Neuronal stem cell (in vitro differentiated cells): ENCODE measurements at regions not wholly inside any gene's neighbourhood (a gene's known extent, or its start where the extent isn't known, plus 50 kb on each side); places are given as distances from the start of the nearest gene placed in this dataset.

Source experiments
- DNase-seq: peaks from one replicate; pipeline ENCODE4 v3.0.0-alpha.2; 2013; ENCODE audit warnings: low spot score
- H2AFZ ChIP-seq: one replicate; pipeline ENCODE4 v1.6.1; 2013; ENCODE audit warnings: mild to moderate bottlenecking, low read length, inconsistent platforms
- H2AK5ac ChIP-seq: 2 replicates; pipeline ENCODE4 v1.6.1; 2013; ENCODE audit warnings: low read depth, mild to moderate bottlenecking, inconsistent platforms, low read length, moderate library complexity, mixed read lengths
- H2BK120ac ChIP-seq: 2 replicates; pipeline ENCODE4 v1.6.1; 2013; ENCODE audit warnings: low read depth, mild to moderate bottlenecking, inconsistent platforms, low read length, moderate library complexity, mixed read lengths
- H2BK12ac ChIP-seq: one replicate; pipeline ENCODE4 v1.6.1; 2013; ENCODE audit warnings: low read length, inconsistent platforms
- H2BK15ac ChIP-seq: 2 replicates; pipeline ENCODE4 v1.6.1; 2013; ENCODE audit warnings: mild to moderate bottlenecking, low read length, inconsistent platforms, mixed read lengths
- H2BK5ac ChIP-seq: one replicate; pipeline ENCODE4 v1.6.1; 2013; ENCODE audit warnings: inconsistent platforms, mild to moderate bottlenecking, low read length, moderate library complexity
- H3K14ac ChIP-seq: one replicate; pipeline ENCODE4 v1.6.1; 2013; ENCODE audit warnings: low read length, inconsistent platforms
- H3K18ac ChIP-seq: 2 replicates; pipeline ENCODE4 v1.6.1; 2013; ENCODE audit warnings: low read length, inconsistent platforms
- H3K23ac ChIP-seq: 2 replicates; pipeline ENCODE4 v1.6.1; 2013; ENCODE audit warnings: low read depth, mild to moderate bottlenecking, mixed read lengths, low read length, inconsistent platforms; ENCODE audit not compliant: poor library complexity
- H3K27ac ChIP-seq: replicated peaks from 3 replicates; pipeline ENCODE4 v1.5.1; 2013; ENCODE audit warnings: low read length, inconsistent platforms
- H3K27me3 ChIP-seq, 3 experiments: 2 replicates each; pipeline ENCODE4 v1.6.1; 2013; ENCODE audit warnings: low read length in 3 of 3, mild to moderate bottlenecking in 2 of 3, inconsistent platforms in 1 of 3, low read depth in 1 of 3, mixed read lengths in 1 of 3, moderate library complexity in 1 of 3; ENCODE audit not compliant: control insufficient read depth in 3 of 3, insufficient read depth in 3 of 3
- H3K36me3 ChIP-seq, 2 donors: replicated peaks in 1 of 2; 2 replicates each; pipeline ENCODE4 v1.6.1; 2013; ENCODE audit warnings: low read length in 2 of 2; ENCODE audit not compliant: control insufficient read depth in 2 of 2, insufficient read depth in 2 of 2
- H3K4ac ChIP-seq: 2 replicates; pipeline ENCODE4 v1.6.1; 2013; ENCODE audit warnings: inconsistent platforms, mild to moderate bottlenecking, low read length, moderate library complexity
- H3K4me1 ChIP-seq, 2 donors: 1 replicate in 1 of 2; 2 replicates in 1 of 2; pipeline ENCODE4 v1.6.1; 2013; ENCODE audit warnings: low read length in 2 of 2, low read depth in 1 of 2; ENCODE audit not compliant: control insufficient read depth in 2 of 2, insufficient read depth in 1 of 2
- H3K4me2 ChIP-seq: one replicate; pipeline ENCODE4 v1.6.1; 2013; ENCODE audit warnings: mild to moderate bottlenecking, low read length, inconsistent platforms; ENCODE audit not compliant: insufficient read depth, poor library complexity, severe bottlenecking
- H3K4me3 ChIP-seq, 2 donors: 2 replicates each; pipeline ENCODE4 v1.5.1; 2013; ENCODE audit warnings: low read length in 2 of 2, mild to moderate bottlenecking in 2 of 2, inconsistent platforms in 1 of 2, moderate library complexity in 1 of 2
- H3K79me1 ChIP-seq: one replicate; pipeline ENCODE4 v1.6.1; 2013; ENCODE audit warnings: low read depth, mild to moderate bottlenecking, inconsistent platforms, low read length, moderate library complexity
- H3K9ac ChIP-seq: one replicate; pipeline ENCODE4 v1.6.1; 2013; ENCODE audit warnings: mild to moderate bottlenecking, low read depth, low read length, inconsistent platforms; ENCODE audit not compliant: poor library complexity
- H3K9me3 ChIP-seq, 2 donors: replicated peaks in 1 of 2; 2 replicates each; pipeline versions ENCODE3 to v1.6.1; 2013; ENCODE audit warnings: low read length in 2 of 2, mild to moderate bottlenecking in 2 of 2, inconsistent platforms in 1 of 2, low read depth in 1 of 2, mixed read lengths in 1 of 2, moderate library complexity in 1 of 2; ENCODE audit not compliant: control insufficient read depth in 2 of 2, insufficient read depth in 1 of 2
- H4K8ac ChIP-seq: one replicate; pipeline ENCODE4 v1.6.1; 2013; ENCODE audit warnings: low read depth, mild to moderate bottlenecking, inconsistent platforms, low read length, moderate library complexity
- H4K91ac ChIP-seq: one replicate; pipeline ENCODE4 v1.6.1; 2013; ENCODE audit warnings: low read length, low read depth, mild to moderate bottlenecking, inconsistent platforms; ENCODE audit not compliant: poor library complexity
- WGBS, 2 donors: extraction: QIAGEN DNeasy Blood & Tissue Kit; methylation state at CpG; one replicate each; pipeline ENCODE4 v1.1.7; 2013; ENCODE audit warnings: missing lambda C conversion rate in 2 of 2, mixed read lengths in 1 of 2; ENCODE audit not compliant: insufficient read length in 2 of 2, insufficient replicate concordance in 1 of 2; ENCODE audit errors: extremely low coverage in 2 of 2; 5-methylcytosine and 5-hydroxymethylcytosine counted together

DNA sequence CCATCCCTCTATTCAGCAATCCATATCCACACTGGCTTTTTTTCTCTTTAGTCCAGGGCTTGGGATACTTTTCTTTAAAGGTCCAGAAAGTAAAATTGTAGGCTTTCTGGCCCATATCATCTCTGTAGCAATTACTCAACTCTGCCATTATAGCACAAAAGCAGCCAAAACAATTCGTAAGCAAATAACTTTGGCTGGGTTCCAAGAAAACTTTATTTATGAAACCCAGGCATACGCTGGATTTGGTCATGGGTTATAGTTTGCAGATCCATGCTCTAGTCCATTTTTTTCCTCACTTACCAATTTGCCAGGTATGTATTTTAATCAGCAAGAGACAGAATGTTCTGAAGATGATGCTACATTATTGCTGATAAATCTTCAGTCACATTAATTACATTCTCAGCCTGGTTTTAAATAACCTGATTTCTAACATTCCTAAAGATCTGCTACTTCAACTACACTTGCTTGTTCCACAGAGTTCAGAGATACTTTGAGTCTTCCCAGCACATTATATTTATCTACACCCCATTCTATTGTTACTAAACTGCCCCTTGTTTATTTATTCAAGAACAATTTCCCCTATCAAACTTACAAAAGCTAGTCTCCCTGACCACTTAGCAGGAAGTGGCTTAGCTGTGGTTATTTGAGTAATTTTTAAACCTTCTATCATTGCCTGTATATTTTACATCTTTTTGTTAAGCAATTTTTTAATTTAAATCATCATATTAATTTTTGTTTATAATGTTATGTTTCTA is 161.0 kb downstream of the ISL1 start:
- no peaks in the 10 kb centered on the region for H3K79me1 ChIP-seq
- H3K9ac ChIP-seq, result no peak overlapping the region
- no peak overlapping the region for H3K4me3 ChIP-seq
- no peaks in the 10 kb centered on the region for H3K36me3 ChIP-seq
- no peak overlapping the region for H3K4me2 ChIP-seq
- H3K23ac ChIP-seq, result no peak overlapping the region
- H3K4me1 ChIP-seq, result no peaks in the 10 kb centered on the region
- H3K9me3 ChIP-seq, result no peaks in the 10 kb centered on the region
- no peak overlapping the region for H3K27ac ChIP-seq
- no peak overlapping the region for H2BK15ac ChIP-seq
- H3K14ac ChIP-seq, result no peak overlapping the region
- H3K27me3 ChIP-seq, result no peaks in the 10 kb centered on the region
- no peak overlapping the region for H2BK12ac ChIP-seq
- no peak overlapping the region for H2BK120ac ChIP-seq
- no peak overlapping the region for H4K8ac ChIP-seq
- no peak overlapping the region for H4K91ac ChIP-seq
- WGBS, 2 donors, result no CpG with 5 or more reads among the region's 2 CpGs
- no peak overlapping the region for H3K4ac ChIP-seq
- H2AK5ac ChIP-seq, result no peak overlapping the region
- no peak overlapping the region for H3K18ac ChIP-seq
- H2AFZ ChIP-seq, result no peak overlapping the region
- DNase-seq, result no peak
- H2BK5ac ChIP-seq, result no peak overlapping the region

DNA sequence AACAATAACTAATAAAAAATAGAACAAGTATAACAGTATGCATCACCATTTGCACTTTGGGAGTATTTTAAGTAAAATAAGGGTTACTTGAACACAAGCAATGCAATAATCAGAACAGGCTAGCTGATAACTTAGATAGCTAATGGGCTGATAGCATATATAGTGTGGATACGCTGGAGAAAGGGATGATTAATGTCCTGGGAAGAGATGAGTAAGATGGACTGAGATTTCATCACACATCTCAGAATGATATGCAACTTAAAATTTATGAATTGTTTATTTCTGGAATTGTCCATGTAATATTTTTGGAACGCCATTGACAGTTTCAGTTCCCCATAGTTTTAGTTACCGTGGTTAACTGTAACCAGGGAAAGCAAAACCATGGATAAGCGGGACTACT is 173.6 kb downstream of the ISL1 start:
- Histone ChIP-seq H3K9ac (no peak overlapping the region), H3K14ac (no peak overlapping the region), H3K23ac (no peak overlapping the region), H2AFZ (no peak overlapping the region), H3K79me1 (no peaks in the 10 kb centered on the region), H2BK15ac (no peak overlapping the region), H3K4me1 (no peaks in the 10 kb centered on the region), H3K4ac (no peak overlapping the region), H2BK12ac (no peak overlapping the region), H2BK120ac (no peak overlapping the region), H3K27me3 (no peaks in the 10 kb centered on the region), H2BK5ac (no peak overlapping the region), H3K4me3 (no peak overlapping the region), H3K27ac (no peak overlapping the region), H4K8ac (no peak overlapping the region), H3K9me3 (no peaks in the 10 kb centered on the region), H4K91ac (no peak overlapping the region), H2AK5ac (no peak overlapping the region), H3K36me3 (no peaks in the 10 kb centered on the region), H3K18ac (no peak overlapping the region), H3K4me2 (no peak overlapping the region)
- no CpG with 5 or more reads among the region's 4 CpGs for WGBS, 2 donors
- DNase-seq, result no peak

DNA sequence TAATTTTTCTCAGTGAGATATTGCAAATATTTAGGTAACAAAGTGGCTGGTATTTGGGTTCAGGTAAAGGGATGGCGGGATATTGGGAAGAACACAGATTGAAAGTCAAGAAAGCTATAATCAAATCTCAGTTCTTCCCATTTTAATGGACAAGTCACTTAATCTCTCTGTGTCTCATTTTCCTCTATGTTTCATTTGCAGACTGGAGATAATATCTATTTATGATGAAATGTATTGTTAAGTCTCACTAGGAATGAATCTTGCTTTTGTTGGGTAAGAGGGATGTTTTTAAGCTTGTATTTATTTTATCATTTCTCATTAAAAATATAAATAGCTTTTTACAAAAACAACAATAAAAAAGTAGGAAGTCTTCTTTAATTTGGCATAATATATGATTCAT is 175.4 kb downstream of the ISL1 start:
- Histone ChIP-seq H2AFZ (no peak overlapping the region), H3K23ac (no peak overlapping the region), H3K4me3 (no peak overlapping the region), H3K36me3 (no peaks in the 10 kb centered on the region), H2BK120ac (no peak overlapping the region), H2AK5ac (no peak overlapping the region), H4K8ac (no peak overlapping the region), H3K79me1 (no peaks in the 10 kb centered on the region), H3K18ac (no peak overlapping the region), H3K27me3 (no peaks in the 10 kb centered on the region), H3K4me2 (no peak overlapping the region), H4K91ac (no peak overlapping the region), H2BK5ac (no peak overlapping the region), H2BK12ac (no peak overlapping the region), H3K4me1 (no peaks in the 10 kb centered on the region), H3K14ac (no peak overlapping the region), H2BK15ac (no peak overlapping the region), H3K9me3 (no peaks in the 10 kb centered on the region), H3K27ac (no peak overlapping the region), H3K4ac (no peak overlapping the region), H3K9ac (no peak overlapping the region)
- WGBS, 2 donors, result no CpG with 5 or more reads among the region's 1 CpG
- no peak for DNase-seq

DNA sequence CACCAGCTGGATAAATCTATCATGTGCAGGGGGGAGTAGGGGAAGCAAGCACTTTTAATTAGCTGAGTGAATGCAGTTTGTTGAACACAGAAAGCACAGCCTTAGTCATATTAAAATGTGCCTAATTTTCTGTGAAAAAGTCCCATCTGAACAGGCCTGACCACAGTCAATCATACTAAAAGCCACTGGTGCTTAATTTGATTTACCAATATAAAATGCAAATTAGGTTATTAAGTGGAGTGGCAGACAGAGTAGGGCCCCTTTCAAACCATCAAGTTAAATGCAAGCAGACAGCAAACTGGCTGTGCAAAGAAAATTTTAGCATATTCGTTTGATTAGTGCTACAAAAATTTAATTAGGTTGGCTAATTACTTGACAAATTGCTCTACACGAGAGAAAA is 176.1 kb downstream of the ISL1 start:
- Histone ChIP-seq H4K8ac (no peak overlapping the region), H3K9ac (no peak overlapping the region), H2AK5ac (no peak overlapping the region), H2BK120ac (no peak overlapping the region), H3K27me3 (no peaks in the 10 kb centered on the region), H2BK15ac (no peak overlapping the region), H3K4me1 (no peaks in the 10 kb centered on the region), H3K36me3 (no peaks in the 10 kb centered on the region), H3K4ac (no peak overlapping the region), H3K23ac (no peak overlapping the region), H2AFZ (no peak overlapping the region), H3K4me2 (no peak overlapping the region), H3K79me1 (no peaks in the 10 kb centered on the region), H3K27ac (no peak overlapping the region), H3K9me3 (no peaks in the 10 kb centered on the region), H3K14ac (no peak overlapping the region), H2BK5ac (no peak overlapping the region), H3K18ac (no peak overlapping the region), H2BK12ac (no peak overlapping the region), H3K4me3 (no peak overlapping the region), H4K91ac (no peak overlapping the region)
- WGBS, 2 donors, result no CpG with 5 or more reads among the region's 2 CpGs
- no peak for DNase-seq
